DOHH2 (cell line): ENCODE measurements at regions not wholly inside any gene's neighbourhood (a gene's known extent, or its start where the extent isn't known, plus 50 kb on each side); places are given as distances from the start of the nearest gene placed in this dataset.

Experiments
- EZH2phosphoT487 ChIP-seq: fragments of 200-600 bp; sonication (generic); IDR thresholded peaks from 2 replicates; pipeline ENCODE4 v1.6.1; 2017; ENCODE audit warnings: borderline replicate concordance, mild to moderate bottlenecking, antibody characterized with exemption, low read length, moderate library complexity, mixed read lengths
- TF ChIP-seq, protein P1 (sequence below): fragments of 200-600 bp; sonication (generic); IDR thresholded peaks from one replicate; pipeline ENCODE4 v1.5.1; 2014; ENCODE audit warnings: antibody characterized with exemption, mild to moderate bottlenecking, low read depth, low read length; ENCODE audit not compliant: poor library complexity, severe bottlenecking

DNA sequence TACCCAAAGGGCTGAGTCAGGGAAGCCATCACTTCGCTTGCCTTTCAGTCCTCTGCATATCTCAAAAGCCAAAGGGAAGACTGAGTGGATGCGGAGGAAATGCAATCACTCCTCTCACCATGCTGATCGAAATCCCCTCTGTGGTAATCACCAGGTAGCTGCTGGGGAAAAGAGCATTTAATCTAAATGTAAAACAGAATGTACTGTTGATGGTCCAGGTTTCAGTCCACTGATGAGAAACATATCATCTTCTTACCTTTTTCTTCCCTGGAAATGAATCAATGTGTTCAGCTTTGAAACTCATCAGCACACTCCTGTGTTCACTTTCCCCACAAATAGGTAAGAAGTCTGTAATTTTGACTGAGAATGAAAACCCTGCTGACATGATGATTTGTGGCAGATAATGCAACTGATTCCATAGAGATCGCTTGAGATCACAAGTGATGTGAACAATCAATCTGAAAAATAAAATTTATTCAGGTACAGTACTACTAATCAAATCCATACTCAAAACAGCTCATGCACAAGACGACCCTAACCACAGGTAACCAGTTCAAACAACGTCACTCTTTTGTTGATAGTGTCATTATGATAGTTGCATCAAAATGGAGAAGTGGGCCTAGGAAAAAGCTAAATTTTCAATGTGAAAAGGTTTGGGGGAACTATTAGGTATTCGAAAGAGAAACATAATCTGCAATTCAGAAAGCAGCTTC, 454.0 kb upstream of the RGMB start:
- TF ChIP-seq, protein P1, sequence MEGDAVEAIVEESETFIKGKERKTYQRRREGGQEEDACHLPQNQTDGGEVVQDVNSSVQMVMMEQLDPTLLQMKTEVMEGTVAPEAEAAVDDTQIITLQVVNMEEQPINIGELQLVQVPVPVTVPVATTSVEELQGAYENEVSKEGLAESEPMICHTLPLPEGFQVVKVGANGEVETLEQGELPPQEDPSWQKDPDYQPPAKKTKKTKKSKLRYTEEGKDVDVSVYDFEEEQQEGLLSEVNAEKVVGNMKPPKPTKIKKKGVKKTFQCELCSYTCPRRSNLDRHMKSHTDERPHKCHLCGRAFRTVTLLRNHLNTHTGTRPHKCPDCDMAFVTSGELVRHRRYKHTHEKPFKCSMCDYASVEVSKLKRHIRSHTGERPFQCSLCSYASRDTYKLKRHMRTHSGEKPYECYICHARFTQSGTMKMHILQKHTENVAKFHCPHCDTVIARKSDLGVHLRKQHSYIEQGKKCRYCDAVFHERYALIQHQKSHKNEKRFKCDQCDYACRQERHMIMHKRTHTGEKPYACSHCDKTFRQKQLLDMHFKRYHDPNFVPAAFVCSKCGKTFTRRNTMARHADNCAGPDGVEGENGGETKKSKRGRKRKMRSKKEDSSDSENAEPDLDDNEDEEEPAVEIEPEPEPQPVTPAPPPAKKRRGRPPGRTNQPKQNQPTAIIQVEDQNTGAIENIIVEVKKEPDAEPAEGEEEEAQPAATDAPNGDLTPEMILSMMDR = no peak
- no peak for TF ChIP-seq EZH2phosphoT487
